ENCODE measurements at regions not wholly inside any gene's neighbourhood (a gene's known extent, or its start where the extent isn't known, plus 50 kb on each side); places are given as distances from the start of the nearest gene placed in this dataset.

DNA sequence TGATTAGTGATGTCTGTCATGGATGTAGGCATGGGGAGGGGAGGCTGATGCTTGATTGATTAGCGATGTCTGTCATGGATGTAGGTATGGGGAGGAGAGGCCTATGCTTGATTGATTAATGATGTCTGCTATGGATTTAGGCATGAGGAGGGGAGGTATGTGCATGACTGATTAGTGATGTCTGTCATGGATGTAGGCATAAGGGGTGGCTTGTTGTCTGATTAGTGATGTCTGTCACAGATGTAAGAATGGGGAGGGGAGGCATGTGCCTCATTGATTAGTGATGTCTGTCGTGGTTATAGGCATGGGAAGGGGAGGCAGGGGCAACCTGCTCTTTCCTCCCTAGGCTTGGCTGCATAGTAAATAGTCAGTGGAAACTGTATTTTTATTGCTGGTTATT is 409.4 kb downstream of the HAPSTR1 start:
- TF ChIP-seq POLR2AphosphoS5 (IDR thresholded peaks at IDR 0.05; ENCODE audit: low read depth) (no peak), GABPA (IDR thresholded peaks at IDR 0.05; ENCODE audit: low read depth) (no peak), SPI1 (IDR thresholded peaks at IDR 0.05; ENCODE audit: borderline replicate concordance, low read depth) (no peak)
- TF ChIP-seq, protein P1, sequence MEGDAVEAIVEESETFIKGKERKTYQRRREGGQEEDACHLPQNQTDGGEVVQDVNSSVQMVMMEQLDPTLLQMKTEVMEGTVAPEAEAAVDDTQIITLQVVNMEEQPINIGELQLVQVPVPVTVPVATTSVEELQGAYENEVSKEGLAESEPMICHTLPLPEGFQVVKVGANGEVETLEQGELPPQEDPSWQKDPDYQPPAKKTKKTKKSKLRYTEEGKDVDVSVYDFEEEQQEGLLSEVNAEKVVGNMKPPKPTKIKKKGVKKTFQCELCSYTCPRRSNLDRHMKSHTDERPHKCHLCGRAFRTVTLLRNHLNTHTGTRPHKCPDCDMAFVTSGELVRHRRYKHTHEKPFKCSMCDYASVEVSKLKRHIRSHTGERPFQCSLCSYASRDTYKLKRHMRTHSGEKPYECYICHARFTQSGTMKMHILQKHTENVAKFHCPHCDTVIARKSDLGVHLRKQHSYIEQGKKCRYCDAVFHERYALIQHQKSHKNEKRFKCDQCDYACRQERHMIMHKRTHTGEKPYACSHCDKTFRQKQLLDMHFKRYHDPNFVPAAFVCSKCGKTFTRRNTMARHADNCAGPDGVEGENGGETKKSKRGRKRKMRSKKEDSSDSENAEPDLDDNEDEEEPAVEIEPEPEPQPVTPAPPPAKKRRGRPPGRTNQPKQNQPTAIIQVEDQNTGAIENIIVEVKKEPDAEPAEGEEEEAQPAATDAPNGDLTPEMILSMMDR (IDR thresholded peaks at IDR 0.05; ENCODE audit: insufficient read depth, low read length): no peak
- TF ChIP-seq, protein P2, sequence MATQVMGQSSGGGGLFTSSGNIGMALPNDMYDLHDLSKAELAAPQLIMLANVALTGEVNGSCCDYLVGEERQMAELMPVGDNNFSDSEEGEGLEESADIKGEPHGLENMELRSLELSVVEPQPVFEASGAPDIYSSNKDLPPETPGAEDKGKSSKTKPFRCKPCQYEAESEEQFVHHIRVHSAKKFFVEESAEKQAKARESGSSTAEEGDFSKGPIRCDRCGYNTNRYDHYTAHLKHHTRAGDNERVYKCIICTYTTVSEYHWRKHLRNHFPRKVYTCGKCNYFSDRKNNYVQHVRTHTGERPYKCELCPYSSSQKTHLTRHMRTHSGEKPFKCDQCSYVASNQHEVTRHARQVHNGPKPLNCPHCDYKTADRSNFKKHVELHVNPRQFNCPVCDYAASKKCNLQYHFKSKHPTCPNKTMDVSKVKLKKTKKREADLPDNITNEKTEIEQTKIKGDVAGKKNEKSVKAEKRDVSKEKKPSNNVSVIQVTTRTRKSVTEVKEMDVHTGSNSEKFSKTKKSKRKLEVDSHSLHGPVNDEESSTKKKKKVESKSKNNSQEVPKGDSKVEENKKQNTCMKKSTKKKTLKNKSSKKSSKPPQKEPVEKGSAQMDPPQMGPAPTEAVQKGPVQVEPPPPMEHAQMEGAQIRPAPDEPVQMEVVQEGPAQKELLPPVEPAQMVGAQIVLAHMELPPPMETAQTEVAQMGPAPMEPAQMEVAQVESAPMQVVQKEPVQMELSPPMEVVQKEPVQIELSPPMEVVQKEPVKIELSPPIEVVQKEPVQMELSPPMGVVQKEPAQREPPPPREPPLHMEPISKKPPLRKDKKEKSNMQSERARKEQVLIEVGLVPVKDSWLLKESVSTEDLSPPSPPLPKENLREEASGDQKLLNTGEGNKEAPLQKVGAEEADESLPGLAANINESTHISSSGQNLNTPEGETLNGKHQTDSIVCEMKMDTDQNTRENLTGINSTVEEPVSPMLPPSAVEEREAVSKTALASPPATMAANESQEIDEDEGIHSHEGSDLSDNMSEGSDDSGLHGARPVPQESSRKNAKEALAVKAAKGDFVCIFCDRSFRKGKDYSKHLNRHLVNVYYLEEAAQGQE (IDR thresholded peaks at IDR 0.05; ENCODE audit: insufficient replicate concordance, low read depth): no peak
